LoVo (cell line): ENCODE measurements at regions not wholly inside any gene's neighbourhood (a gene's known extent, or its start where the extent isn't known, plus 50 kb on each side); places are given as distances from the start of the nearest gene placed in this dataset.
"Not testable (repeated sequence)": the region's sequence is repeated elsewhere in the genome, so short reads cannot be mapped to it uniquely, and the experiment has no call there.

Source experiments
- DNase-seq: peaks from one replicate; pipeline ENCODE4 v3.0.0-alpha.2; 2016; ENCODE audit warnings: low spot score

DNA sequence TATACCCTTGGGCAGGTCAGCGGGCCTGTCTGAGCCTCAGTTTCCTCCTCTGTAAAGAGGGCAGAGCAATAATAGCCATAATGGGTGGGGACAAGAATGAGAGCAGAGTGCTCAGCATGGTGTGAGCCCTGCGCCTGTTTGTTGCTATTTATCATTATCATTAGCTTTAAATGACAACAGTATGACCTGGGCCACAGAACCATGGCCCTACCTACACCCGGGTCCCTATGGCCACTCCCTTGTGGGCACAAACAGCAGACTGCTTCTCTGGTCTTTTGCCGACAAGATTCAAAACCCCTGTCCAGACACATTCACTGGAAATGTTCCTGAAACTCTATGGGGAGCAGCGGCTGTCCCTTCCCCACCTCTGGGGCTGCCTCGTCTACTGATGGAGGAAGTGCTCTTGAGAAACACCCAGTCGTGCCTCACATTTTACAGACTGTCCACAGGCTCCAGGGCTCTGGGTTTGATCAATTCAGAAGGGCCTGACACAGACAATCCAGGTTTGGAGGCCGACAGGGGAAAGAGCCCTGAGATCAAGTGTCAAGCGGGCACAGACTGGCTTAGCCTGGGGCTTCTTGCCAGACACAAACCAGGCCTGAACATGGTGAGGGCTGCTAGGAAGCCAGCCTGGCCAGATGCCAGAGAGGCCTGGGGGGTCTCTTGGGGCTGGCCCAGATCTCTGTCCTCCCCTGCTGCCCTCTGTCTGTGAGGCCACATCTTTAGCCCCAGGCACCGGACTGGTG lies 112.5 kb upstream of the CD82 start:
- no peak for DNase-seq

DNA sequence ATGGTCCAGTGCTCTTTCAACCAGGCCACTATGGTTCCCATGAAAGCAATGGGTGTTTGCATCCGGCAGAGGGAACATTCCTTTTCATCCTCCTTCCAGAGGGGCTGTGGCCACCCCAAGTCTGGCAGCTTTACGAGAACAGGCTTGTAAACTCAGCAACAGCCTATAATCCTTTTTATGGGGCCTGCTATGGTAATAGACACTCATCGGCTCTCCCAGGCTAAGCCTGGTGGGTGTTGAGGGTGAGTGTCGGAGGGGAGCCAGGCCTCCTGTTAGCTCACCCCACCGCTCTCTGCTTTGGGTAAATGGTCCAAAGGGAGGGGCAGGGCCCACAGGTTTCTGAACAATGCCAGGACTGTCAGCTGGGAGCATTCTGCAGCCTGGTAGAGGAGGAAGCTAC lies 111.6 kb upstream of the CD82 start:
- no peak for DNase-seq

DNA sequence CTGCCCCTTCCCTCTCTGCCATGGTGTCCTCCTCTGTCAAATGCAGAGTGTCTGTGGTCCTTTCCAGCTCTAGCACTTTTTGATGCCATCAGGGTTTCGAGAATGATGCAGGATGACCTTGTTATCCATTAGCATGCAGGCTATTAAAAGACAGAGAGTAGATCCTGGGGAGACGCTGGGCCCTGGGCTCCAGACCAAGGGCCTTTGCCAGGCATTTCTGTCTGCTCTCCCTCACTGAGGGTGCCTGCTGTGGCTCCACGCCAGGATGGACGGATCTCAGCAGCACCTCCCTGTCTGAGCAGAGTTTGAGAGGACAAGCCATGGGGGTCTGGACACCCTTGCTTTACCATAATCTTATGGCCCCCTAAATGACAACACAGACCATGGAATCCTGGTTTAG lies 110.8 kb upstream of the CD82 start:
- DNase-seq = no peak

DNA sequence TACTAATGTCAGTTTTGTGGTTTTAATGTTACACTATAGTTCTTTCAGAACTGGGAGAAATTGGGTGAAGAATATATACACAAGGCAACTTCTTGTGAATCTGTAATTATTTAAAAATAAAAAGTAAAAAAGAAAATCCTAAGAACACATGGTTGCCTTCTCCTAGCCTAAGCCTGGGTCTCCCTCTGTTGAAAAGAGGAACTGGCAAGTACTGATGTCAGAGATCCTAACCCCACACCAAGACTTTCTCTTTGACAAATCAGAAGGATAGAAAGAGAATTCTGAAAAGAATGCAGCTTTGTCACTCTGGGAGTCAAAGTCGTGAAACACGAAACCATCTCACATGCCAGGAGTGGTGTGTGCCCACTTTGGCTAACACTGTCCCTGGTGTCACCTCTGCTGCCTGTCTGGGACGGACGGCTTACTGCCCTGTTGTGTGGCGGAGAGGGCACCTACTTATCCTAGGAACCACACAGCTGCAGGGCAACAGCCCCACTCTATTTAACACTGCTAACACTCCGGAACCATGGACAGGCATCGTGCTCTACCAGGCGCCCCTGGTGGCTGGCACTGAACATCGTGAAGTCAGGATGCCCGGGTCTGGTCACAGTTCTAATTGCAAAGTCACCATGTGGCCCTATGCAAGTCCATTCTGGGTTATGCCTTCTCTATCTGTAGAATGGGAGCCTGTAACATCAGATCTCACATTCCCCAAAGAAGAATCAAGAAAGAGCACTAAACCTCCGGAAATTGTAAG lies 108.7 kb upstream of the CD82 start:
- no peak for DNase-seq

DNA sequence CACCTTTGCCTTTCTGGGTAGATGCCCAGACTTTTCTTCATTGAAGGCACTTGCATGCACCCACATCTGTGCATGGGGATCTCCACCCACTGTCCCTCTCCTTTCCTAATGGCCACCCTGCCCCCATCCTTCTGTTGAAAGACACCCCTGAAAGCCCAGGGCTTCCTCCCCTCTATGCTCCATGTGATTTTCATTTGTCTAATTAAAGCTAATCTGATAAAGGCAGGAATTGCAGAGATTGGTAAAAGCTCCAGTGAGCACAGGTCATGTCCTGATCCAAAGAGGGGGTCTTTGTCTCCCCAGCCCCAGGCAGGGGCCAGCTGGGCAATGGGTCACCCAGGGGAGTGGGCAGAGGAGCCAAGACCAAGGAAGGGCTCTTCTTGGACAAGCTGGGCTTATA lies 107.6 kb upstream of the CD82 start:
- DNase-seq = no peak

DNA sequence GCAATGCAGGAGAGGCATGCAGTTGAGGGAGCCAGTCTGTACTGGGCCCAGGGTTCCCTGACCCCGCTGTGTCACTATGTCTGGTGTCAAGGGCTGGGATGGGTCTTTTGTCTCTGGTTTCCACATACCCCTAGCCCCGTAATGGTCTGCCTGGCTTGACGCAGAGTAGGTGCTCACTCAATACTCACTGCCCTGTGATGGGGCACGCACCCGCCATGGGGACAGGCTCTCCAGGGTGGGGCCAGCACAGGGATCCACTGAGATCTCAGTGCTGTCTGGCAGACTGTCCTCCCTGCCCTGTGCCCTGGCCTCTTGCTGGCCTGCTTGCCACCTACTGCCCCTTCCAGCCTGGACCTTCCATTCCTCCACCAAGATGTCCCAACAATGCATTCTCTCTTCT lies 101.7 kb upstream of the CD82 start:
- DNase-seq = no peak

DNA sequence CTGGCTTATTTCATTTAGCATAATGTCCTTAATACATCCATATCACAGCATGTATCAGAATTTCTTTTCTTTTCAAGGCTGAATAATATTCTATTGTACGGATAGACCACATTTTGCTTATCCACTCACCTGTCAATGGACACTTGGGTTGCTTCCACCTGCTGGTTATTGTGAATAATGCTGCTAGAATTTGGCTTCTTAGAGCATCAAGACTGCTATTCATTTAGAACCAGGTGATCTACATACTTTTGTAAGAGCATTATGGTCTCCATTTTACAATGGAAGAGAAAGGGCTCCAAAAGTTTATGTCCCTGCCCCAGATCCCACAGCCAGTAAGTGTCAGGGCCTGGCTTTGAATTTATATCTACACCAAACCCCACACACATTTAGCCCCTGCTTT lies 100.7 kb upstream of the CD82 start:
- DNase-seq = peak; percentile 5

DNA sequence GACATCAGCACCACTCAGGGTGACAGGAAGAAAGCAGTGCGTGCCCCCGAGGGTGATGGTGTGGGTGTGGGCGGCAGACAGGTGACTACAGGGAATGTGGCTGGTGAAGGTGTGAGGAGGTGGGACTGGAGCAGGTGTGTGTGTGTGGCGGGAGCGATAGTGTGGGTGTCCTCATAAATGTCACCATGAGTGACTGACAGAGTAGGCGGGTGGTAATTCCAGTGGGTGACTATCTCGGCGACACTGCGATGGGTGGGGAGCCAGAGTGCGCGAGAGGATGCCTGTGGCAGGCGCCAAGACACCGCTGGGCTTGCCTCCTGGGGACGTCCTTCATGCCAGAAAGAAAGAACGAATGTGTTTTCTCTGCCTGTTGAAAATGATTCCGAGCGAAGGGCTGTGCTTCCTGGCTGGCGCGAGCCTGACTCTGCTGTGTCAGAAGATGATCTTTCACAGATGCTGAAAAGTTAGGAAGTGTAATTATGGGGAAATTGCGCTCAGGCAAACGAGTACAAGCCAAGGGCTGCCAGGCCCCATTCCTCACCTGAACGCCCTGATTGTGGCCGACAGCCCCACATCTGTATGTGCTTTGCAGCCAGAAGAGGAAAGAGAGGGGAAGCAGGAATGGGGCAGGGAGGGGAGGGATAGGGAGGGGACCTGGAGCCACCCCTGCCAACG lies 98.8 kb upstream of the CD82 start:
- no peak for DNase-seq

DNA sequence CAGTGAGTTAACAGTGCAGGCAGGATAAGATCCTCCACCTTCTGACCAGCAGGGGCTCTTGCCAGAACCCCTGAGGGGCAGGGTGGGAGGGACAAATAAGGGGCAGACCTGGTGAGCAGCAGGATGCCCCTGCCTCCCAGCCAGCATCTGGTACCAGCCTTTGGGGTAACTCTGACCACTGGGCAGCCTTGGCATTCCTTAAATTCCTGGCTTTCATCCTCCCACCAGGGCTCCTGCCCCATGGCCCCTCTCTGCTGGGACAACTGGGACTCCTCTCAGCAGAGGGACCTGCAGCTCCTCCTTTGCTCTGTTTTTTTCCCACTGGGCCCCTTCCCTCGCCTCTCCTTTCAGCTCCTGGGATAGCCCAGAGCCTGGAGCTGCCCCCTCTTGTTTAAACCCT lies 98.0 kb upstream of the CD82 start:
- DNase-seq = no peak

DNA sequence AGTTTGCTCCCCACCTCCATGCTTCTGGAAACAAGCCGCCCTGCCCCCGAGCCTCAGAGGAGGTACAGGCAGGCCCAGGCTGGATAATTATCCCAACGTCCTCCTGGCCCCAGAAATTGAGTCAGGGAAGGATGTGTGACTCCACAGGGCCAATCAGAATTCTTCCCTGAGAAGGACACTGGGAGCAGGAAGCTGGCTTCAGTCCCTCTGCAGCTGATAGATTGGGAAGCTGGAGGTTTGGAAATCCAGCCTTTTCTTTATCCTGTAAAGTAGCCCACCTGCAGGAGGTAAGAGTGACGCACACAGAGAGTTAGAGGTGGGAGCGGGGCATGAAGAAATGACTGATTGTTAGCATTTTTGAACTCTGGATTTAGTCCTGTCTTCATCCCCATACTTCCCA lies 97.5 kb upstream of the CD82 start:
- no peak for DNase-seq

DNA sequence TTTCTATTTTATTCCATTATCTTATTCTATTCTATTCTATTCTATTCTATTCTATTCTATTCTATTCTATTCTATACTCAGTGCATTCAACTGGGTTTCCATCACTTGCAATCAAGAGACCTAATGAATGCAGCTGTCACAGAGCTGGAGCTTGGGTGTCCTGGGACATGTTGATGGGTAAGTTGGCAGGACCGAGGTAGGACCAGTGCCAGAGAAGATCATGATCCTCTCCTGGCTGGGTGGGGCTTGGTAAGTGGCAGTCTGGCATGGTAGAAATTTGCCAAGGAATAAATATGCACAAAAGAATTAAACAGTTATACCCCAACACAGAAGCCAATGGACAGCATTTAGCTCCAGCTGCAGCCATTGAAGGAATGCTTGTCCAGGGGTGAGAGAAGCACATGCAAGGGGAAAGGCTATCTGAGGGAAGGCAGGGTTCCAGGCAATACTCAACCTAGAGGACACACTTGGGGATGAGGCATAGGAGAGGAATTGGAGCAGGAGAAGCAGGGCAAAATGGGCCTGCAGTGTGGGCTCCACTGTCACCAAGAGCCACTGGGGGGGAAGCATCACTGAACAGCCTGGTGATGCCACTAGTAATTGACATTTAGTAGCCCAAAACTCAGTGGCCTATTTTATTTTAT lies 97.0 kb upstream of the CD82 start:
- no peak for DNase-seq

DNA sequence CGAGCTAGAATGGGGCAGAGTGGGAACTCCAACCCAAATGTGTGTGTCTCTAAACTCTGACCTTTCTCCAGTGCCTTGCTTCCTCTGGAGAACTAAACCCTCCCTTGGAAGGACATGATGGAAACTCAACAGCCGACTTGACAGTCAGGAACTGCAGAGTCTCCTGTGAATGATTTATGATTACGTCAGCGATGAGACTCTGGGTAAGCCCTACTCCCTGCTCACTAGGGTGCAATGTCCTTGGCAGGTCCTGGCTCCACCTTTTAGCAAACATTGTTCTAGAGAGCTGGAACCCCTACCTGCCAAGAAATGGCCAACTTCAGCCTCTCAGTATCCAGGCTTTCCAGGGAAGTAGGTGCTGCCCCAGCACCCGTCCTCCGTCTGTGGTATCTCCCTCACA lies 96.1 kb upstream of the CD82 start:
- no peak for DNase-seq

DNA sequence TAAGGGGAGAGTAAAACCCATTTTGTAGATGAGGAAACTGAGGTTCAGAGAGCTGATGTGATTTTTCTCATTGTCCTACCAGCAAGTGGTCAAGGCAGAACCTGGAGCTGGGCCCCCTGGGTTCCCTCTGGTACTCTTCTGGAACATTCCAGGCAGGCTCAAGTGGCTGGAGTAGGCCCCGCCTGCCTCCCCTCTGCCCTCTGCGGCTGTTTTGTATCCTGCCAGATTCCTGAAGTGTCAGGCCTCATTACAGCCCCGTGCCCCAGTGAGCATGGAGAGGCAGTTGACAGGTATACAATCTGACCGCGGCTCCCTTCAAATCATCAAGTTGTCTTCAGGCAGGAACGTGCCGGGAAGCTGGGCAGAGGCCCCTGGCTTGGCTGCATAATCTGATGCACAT lies 94.6 kb upstream of the CD82 start:
- no peak for DNase-seq

DNA sequence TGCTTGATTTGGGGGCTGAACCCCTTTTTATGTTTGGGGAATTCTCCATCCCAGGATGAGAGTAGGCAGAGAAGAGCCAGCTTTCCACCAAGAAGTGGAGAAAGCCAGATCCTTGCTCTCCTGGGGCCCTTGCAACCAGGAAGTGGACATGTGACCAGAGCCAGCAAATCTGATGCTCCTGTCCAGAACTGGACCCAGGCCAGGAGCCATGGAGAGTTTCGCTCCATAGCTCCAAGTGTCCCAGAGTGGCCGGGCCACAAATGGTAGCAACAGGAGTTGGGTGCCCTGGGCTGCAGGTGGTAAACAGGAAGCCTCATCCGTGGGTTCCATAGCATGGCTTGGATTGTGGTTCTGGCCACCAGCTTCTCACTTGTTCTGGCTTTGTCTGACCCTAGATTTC lies 93.9 kb upstream of the CD82 start:
- DNase-seq = no peak

DNA sequence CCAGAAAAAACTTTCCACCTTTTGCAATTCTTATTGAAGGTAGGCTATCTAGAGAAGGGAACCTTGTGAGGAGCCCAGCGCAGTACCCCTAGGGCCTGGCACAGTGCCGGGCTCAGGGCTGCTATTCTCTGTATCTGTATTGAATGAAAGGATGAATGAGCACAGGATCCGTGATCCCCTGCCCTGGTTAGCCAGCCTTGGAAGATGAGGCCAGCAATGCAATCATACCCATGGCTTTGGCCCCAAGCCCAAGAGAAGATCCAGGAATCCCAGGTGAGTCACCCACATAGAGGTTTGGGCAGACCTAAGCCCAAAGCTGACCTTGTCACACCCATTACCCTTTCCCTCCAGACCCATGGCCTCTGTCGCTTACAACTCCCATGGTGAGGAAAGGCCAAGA lies 92.5 kb upstream of the CD82 start:
- no peak for DNase-seq

DNA sequence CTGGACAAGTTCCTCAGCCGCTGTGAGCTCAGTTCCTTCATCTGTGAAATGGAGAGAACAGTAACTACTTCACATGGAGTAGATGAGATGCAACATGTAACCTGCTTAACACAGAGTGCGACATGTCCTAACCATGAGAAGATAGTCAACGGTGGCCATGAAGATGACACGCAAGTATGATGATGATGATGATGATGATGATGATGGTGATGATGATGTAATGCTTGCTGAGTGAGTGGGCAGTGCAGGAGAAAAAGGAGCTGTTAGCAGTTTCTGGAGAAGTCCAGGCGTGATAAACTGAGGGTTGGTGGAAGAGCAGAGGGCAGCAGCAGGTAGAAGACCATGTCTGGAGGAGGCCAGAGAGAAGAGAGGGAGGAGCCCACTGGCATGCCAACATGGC lies 90.8 kb upstream of the CD82 start:
- DNase-seq = no peak

DNA sequence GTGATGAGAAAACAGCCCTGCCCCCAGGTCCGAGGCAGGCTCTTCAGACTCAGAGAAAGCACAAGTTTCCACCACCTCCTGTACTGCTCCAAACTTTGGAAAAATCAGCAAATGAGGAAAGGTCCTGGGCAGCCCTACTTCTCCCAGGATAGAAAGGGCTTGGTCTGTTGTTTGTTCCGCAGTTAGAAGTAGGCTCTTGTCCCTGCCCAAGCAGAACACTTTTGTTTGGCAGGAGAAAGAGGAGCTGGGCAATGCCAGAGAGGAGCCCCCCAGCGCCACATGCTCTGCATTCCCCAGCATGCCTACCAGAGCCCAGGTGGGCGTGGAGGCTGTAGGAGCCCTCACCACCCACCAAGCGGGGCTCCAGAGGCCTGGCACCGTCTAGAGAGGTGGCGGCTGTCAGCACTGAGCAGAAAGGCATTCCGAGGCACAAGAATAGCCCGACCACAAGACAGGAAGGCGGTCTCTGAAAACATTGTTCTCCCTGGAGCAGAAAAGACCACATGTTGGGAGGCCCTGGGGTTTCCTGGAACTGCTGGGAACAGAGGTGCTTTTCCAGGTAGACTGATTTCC lies 90.3 kb upstream of the CD82 start:
- no peak for DNase-seq

DNA sequence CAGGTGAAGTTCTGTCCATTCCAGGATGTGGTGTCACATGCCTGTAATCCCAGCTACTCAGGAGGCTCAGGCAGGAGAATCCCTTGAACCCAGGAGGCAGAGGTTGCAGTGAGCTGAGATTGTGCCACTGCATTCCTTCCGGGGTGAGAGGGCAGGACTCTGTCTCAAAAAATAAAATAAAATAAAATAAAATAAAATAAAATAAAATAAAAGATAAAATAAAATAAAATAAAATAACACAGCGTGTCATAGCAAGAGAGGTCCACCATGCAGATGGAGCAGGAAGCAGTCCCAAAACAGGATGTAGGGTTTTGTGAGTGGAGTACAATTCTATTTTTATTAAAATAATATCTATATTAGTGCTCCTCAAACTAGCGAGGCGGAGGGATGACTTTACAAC lies 83.1 kb upstream of the CD82 start:
- DNase-seq = not testable (repeated sequence)

DNA sequence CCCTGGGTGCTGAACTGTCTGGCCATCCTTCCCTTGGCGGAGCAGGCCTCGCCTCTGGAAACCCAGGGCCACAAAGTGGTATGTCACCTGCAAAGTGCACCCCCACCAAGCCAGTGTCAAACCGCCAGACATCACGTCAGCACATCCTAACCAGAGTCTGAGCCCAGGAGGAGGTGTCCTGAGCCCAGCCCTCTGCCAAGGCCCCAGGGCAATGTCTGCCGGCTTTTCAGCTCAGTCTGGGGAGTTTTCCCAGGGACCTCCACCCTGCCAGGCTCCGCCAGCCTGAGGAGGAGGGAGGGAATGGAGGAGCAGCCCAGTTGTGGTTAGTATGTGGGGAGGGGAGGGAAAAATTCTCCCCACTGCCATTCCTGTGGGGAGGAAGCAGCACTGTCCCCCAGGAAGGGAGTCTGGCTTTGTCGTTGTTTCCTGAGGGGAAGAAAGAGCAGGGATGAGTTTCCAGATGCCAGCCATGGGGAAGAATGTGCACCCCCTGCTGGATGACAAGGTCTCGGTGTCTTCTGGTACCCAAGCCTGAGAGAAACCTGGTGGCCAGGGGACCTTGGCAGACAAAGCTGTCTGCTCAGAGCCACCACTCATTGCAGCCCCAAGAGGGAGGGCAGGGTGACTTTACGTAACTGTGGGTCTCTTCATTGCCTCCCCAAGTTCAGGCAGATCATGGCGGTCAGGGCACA lies 81.4 kb upstream of the CD82 start:
- no peak for DNase-seq

DNA sequence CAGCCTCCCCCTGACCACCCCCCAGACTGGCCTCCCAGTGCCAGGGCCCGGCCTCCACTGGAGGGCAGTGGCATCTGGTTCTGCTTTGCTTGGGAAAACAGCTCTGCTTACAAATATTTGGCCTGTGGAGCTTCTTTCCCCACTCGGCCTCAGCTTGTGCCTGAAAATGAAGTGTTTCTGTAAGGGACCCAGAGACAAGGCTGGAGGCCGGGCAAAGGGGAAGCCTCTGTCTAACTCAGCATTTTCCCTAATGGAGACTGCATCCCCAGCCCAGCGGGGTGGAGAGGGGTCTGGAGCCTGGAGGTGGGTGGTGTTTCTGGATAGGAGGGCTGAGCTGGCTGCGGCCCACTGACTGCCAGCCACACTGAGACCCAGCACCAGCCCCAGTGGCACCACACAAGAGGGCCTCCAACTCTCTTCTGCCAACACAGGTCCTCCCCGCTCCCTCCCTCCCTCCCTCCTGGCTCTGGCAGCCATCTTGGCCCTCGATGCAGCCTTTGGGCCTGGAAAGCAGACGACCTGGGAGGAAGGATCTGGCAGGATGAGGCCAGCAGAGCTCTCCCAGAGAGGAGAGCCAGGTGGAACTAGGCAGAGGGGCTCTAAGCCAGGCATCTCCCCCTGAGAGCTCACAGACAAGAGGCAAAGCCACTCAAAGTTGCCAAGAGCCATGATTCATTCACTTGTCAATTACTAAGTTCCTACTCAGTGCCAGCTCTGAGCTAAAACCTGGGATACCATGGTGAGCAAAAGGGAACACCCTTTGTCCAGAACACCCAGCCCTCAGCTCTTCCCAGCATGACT lies 77.1 kb upstream of the CD82 start:
- DNase-seq = no peak

DNA sequence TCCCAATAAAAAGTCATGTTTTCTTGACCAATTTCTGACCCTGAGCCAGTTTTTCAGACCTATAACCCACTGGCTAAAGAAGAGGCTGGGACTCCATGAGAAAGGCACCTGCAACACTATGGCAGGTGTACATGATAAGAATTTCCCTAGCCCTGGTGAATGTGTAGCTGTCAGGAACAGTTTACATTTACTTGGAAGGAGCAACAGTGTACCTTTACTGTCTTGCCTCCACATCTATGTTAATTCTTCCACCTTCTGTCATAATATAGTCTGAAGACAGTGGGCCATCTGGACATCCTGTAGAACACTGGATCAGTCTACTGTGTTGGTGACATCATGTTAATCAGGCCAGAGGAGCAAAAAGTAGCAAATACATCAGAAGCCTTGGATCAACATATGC lies 72.1 kb upstream of the CD82 start:
- no peak for DNase-seq
